22Rv1 (cell line): ENCODE measurements at regions not wholly inside any gene's neighbourhood (a gene's known extent, or its start where the extent isn't known, plus 50 kb on each side); places are given as distances from the start of the nearest gene placed in this dataset.
A peak's percentile ranks its signal among the peaks of the same experiment; 100 is the strongest.

ENCODE experiments used
- H3K27ac ChIP-seq: fragments of 450-650 bp; 2 replicates; pipeline ENCODE4 v1.5.1; 2017
- CTCF ChIP-seq: fragments of 450-650 bp; IDR thresholded peaks from 2 replicates; pipeline ENCODE4 v1.5.1; 2017; ENCODE audit warnings: mild to moderate bottlenecking
- ZFX ChIP-seq: fragments of 450-650 bp; IDR thresholded peaks from 2 replicates; pipeline ENCODE4 v1.6.1; 2017; ENCODE audit warnings: antibody characterized with exemption, borderline replicate concordance

GRCh38 chr5:34501840-34502239 is 154.3 kb upstream of the RAI14 start:
- no peak for TF ChIP-seq CTCF
- no peak for TF ChIP-seq ZFX
- H3K27ac ChIP-seq, result no peak overlapping the region

- TF ChIP-seq ZFX (no peak), CTCF (no peak)
- H3K27ac ChIP-seq, result no peak overlapping the region
Observed at GRCh38 chr5:34502581-34502980, 153.5 kb upstream of the RAI14 start.

GRCh38 chr5:34503379-34504253 is 152.5 kb upstream of the RAI14 start:
- no peak overlapping the region for H3K27ac ChIP-seq

GRCh38 chr5:34504967-34505366 is 151.2 kb upstream of the RAI14 start:
- no peak overlapping the region for H3K27ac ChIP-seq
- TF ChIP-seq ZFX (no peak), CTCF (no peak)

More at GRCh38 chr5:34503379-34504253, 152.5 kb upstream of the RAI14 start:
- no peak for TF ChIP-seq ZFX
- TF ChIP-seq CTCF, result no peak

- H3K27ac ChIP-seq, result no peak overlapping the region
- TF ChIP-seq CTCF (no peak), ZFX (no peak)
Observed at GRCh38 chr5:34505731-34506130, 150.4 kb upstream of the RAI14 start.

- TF ChIP-seq ZFX (no peak), CTCF (no peak)
Observed at GRCh38 chr5:34507933-34508332, 148.2 kb upstream of the RAI14 start.

GRCh38 chr5:34509392-34509791 is 146.7 kb upstream of the RAI14 start:
- TF ChIP-seq CTCF (no peak), ZFX (no peak)
- H3K27ac ChIP-seq, result peak overlapping the region; percentile 80

More at GRCh38 chr5:34507933-34508332, 148.2 kb upstream of the RAI14 start:
- H3K27ac ChIP-seq, result no peak overlapping the region
